ENCODE measurements at regions not wholly inside any gene's neighbourhood (a gene's known extent, or its start where the extent isn't known, plus 50 kb on each side); places are given as distances from the start of the nearest gene placed in this dataset.
A peak's percentile ranks its signal among the peaks of the same experiment; 100 is the strongest.
"Not testable (repeated sequence)": the region's sequence is repeated elsewhere in the genome, so short reads cannot be mapped to it uniquely, and the experiment has no call there.

GRCh38 chrX:42832764-42833549, 55.0 kb upstream of the PPP1R2C start:
- Mint-ChIP-seq H3K27me3 (no peaks in the 10 kb centered on the region), H3K4me3 (no peak overlapping the region), H3K36me3 (ENCODE audit: low read depth) (no peaks in the 10 kb centered on the region), H3K9me3 (ENCODE audit: low read depth) (no peaks in the 10 kb centered on the region), H3K4me1 (no peaks in the 10 kb centered on the region), H3K27ac (no peak overlapping the region)
- DNase-seq = no peak
- ChIA-PET CTCF (no interaction called here), POLR2A (no interaction called here)
- intact Hi-C loops (cut with DNase I, micrococcal nuclease) = no loop called here
- ATAC-seq = no peak

GRCh38 chrX:42833550-42833940, 55.6 kb upstream of the PPP1R2C start:
- DNase-seq; H3K36me3 Mint-ChIP-seq (ENCODE audit: low read depth); CTCF ChIA-PET; H3K4me1 Mint-ChIP-seq; H3K27me3 Mint-ChIP-seq; ATAC-seq; H3K4me3 Mint-ChIP-seq; intact Hi-C loops (cut with DNase I, micrococcal nuclease); H3K27ac Mint-ChIP-seq; H3K9me3 Mint-ChIP-seq (ENCODE audit: low read depth); POLR2A ChIA-PET: not testable (repeated sequence)

DNA sequence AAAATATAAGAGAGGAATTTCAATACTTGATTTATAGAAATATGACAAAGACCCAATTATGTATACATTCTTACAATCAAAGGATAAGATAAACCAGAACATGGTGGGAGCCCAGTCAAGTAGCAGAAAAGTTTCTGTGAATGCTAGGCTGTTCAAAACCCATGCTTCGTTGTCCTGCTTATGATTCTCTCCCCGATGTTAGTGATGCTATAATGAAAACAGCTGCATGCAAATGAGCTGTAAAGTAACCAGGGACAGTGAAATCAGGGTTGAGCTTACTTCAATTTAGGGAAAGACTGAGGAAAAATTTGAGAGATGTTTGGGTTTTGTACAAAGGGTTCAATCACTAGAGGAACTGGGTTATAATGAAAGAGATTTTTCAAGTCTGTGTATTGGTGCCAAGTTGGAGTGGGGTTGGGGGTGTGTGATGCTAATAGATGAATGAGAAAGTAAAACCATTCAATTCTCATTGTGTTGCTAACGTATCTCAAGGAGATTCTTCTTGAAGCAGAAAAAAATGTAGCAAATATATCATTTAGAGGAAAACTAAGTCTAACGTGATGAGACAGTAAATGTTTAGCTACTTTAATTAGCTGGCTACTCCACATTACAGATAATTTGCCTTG, 59.3 kb upstream of the PPP1R2C start:
- ChIA-PET POLR2A (no interaction called here), CTCF (no interaction called here)
- H3K36me3 Mint-ChIP-seq (ENCODE audit: low read depth) = no peaks in the 10 kb centered on the region
- intact Hi-C loops (cut with DNase I, micrococcal nuclease) = no loop called here
- H3K27ac Mint-ChIP-seq = no peak overlapping the region
- no peak for ATAC-seq
- no peaks in the 10 kb centered on the region for H3K4me1 Mint-ChIP-seq
- no peaks in the 10 kb centered on the region for H3K27me3 Mint-ChIP-seq
- no peak overlapping the region for H3K4me3 Mint-ChIP-seq
- no peak for DNase-seq
- no peaks in the 10 kb centered on the region for H3K9me3 Mint-ChIP-seq (ENCODE audit: low read depth)

DNA sequence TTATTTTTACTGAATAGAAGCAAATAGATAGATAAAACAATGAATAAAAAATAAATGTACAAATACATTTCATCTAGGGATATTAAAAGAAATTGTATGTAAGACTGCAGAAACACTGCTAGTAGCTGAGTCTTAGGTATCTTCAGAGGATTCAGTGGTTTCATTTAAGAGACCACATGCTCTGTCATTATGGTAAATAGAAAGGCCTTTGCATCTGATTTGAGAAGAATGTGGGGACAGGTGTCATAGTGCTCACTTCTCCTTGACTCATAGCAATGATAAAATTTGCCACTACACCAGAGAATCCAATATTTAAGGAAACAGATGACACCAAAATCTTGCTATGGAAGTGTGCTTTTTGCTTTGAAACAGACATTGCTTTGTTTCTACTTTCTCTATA, 59.8 kb upstream of the PPP1R2C start:
- no peaks in the 10 kb centered on the region for H3K4me1 Mint-ChIP-seq
- H3K4me3 Mint-ChIP-seq = no peak overlapping the region
- ATAC-seq (peak; percentile 33), DNase-seq (no peak)
- ChIA-PET CTCF (no interaction called here), POLR2A (no interaction called here)
- no peak overlapping the region for H3K27ac Mint-ChIP-seq
- no peaks in the 10 kb centered on the region for H3K27me3 Mint-ChIP-seq
- intact Hi-C loops (cut with DNase I, micrococcal nuclease) = no loop called here
- H3K36me3 Mint-ChIP-seq (ENCODE audit: low read depth) = no peaks in the 10 kb centered on the region
- H3K9me3 Mint-ChIP-seq (ENCODE audit: low read depth) = no peaks in the 10 kb centered on the region

- CTCF ChIA-PET = no interaction called here
- H3K4me3 Mint-ChIP-seq = no peak overlapping the region
- intact Hi-C loops (cut with DNase I, micrococcal nuclease) = no loop called here
- H3K9me3 Mint-ChIP-seq (ENCODE audit: low read depth) = no peaks in the 10 kb centered on the region
- ATAC-seq (no peak), DNase-seq (no peak)
- H3K27ac Mint-ChIP-seq = no peak overlapping the region
- H3K27me3 Mint-ChIP-seq = no peaks in the 10 kb centered on the region
- no peaks in the 10 kb centered on the region for H3K4me1 Mint-ChIP-seq
- no peaks in the 10 kb centered on the region for H3K36me3 Mint-ChIP-seq (ENCODE audit: low read depth)
- POLR2A ChIA-PET = no interaction called here
These were observed 61.7 kb upstream of the PPP1R2C start for GRCh38 chrX:42839632-42840031.

DNA sequence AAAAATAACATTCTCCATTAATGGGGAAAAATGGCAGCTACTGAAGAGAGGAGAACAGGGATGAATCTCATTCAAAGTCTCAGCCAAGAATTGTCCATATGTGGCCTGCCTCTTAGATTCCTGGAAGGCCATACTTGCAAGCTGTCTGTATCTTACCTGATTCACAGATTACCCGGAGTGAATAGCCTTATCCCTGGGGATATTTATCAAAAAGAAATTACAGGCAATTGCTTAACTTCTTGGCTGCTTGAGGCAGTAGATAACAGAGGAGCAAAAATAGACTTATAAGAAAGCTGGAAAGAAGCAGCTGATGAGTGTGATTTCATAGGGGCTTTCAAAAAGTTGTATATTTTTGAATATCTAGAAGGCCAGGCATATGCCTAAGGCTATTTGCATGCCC, 68.8 kb upstream of the PPP1R2C start:
- no peak for ATAC-seq
- intact Hi-C loops (cut with DNase I, micrococcal nuclease) = no loop called here
- no peaks in the 10 kb centered on the region for H3K36me3 Mint-ChIP-seq (ENCODE audit: low read depth)
- POLR2A ChIA-PET = no interaction called here
- CTCF ChIA-PET = no interaction called here
- H3K27me3 Mint-ChIP-seq = no peaks in the 10 kb centered on the region
- H3K27ac Mint-ChIP-seq = no peak overlapping the region
- H3K4me1 Mint-ChIP-seq = no peaks in the 10 kb centered on the region
- H3K4me3 Mint-ChIP-seq = no peak overlapping the region
- peaks cover 3% of the 10 kb centered on the region for H3K9me3 Mint-ChIP-seq (ENCODE audit: low read depth)
- DNase-seq = no peak

- ATAC-seq (no peak), DNase-seq (no peak)
- Mint-ChIP-seq H3K27me3 (no peaks in the 10 kb centered on the region), H3K9me3 (ENCODE audit: low read depth) (no peaks in the 10 kb centered on the region), H3K27ac (no peak overlapping the region), H3K4me3 (no peak overlapping the region), H3K4me1 (peaks cover 4% of the 10 kb centered on the region), H3K36me3 (ENCODE audit: low read depth) (no peaks in the 10 kb centered on the region)
- ChIA-PET CTCF (no interaction called here), POLR2A (no interaction called here)
- intact Hi-C loops (cut with DNase I, micrococcal nuclease) = no loop called here
These were observed 77.3 kb upstream of the PPP1R2C start for GRCh38 chrX:42855259-42855658.

DNA sequence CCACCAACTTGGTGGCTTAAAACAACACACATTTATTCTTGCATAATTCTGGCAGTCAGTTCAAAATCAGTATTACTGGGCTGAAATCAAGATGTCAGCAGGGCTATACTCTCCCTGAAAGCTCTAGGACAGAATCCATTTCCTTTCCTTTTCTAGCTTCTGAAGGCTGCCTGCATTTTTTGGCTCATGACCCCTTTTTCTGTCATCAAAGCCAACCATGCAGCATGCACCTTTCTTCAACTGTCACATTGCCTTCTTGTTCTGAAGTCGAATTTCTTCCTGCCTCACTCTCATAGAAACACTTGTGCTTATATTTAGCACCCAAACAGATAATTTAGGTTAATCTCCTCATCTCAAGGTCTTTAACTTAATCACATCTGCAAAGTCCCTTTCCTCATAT, 79.8 kb upstream of the PPP1R2C start:
- no peak overlapping the region for H3K27ac Mint-ChIP-seq
- ATAC-seq = no peak
- no peaks in the 10 kb centered on the region for H3K9me3 Mint-ChIP-seq (ENCODE audit: low read depth)
- H3K4me3 Mint-ChIP-seq = no peak overlapping the region
- DNase-seq = no peak
- no peaks in the 10 kb centered on the region for H3K36me3 Mint-ChIP-seq (ENCODE audit: low read depth)
- intact Hi-C loops (cut with DNase I, micrococcal nuclease) = no loop called here
- ChIA-PET CTCF (no interaction called here), POLR2A (no interaction called here)
- H3K4me1 Mint-ChIP-seq = peaks cover 4% of the 10 kb centered on the region
- H3K27me3 Mint-ChIP-seq = no peaks in the 10 kb centered on the region

GRCh38 chrX:42869011-42869410, 91.0 kb upstream of the PPP1R2C start:
- H3K4me3 Mint-ChIP-seq = no peak overlapping the region
- ATAC-seq = no peak
- no peaks in the 10 kb centered on the region for H3K36me3 Mint-ChIP-seq (ENCODE audit: low read depth)
- DNase-seq = no peak
- intact Hi-C loops (cut with DNase I, micrococcal nuclease) = no loop called here
- ChIA-PET CTCF (no interaction called here), POLR2A (no interaction called here)
- H3K4me1 Mint-ChIP-seq = peaks cover 6% of the 10 kb centered on the region
- H3K9me3 Mint-ChIP-seq (ENCODE audit: low read depth) = no peaks in the 10 kb centered on the region
- no peak overlapping the region for H3K27ac Mint-ChIP-seq
- no peaks in the 10 kb centered on the region for H3K27me3 Mint-ChIP-seq

DNA sequence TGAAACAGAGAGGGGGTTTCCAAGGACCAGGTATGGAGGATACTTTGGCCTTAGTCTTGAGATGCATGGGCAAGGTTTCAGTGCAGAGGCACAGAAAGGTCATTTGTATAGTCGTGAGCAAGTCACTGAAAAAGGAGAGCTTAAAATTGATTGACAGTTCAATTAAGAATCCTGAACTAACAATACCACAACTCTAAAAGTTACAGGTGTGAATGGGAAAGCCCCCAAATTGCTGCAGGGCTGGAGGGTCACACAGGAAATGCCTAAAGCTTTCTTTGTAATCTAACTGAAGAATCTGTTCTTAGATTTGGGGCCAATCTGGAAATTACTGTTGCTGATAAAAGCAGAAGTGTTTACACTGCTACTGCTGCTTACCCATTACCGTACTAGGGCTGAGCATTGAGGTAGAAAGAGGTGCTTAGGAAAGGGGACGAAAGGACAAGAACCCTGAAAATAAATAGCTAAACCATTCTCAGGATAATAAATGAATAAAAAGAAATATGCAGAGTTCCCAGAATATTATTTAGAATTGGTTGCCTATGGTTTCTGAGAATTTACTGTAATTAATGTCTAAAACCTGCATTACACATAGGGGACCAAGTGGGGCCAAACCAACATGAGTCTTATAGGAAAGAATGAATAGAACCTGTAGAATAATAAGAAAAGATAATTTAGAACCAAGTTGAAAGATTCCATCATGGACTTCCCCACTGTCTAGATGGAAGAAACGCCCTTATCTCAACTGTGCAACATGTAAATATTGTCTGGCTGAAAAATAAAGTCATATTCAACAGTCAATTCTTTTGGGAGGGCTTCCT, 91.9 kb upstream of the PPP1R2C start:
- H3K36me3 Mint-ChIP-seq (ENCODE audit: low read depth) = no peaks in the 10 kb centered on the region
- intact Hi-C loops (cut with DNase I, micrococcal nuclease) = no loop called here
- no peak overlapping the region for H3K4me3 Mint-ChIP-seq
- H3K9me3 Mint-ChIP-seq (ENCODE audit: low read depth) = no peaks in the 10 kb centered on the region
- H3K4me1 Mint-ChIP-seq = peaks cover 6% of the 10 kb centered on the region
- CTCF ChIA-PET = interaction anchor here (0.6 kb wide), 1 partner anchor 645 kb away, joined by 8 read pairs; no protein-coding TSS in a partner anchor
- POLR2A ChIA-PET = no interaction called here
- H3K27ac Mint-ChIP-seq = no peak overlapping the region
- DNase-seq (no peak), ATAC-seq (no peak)
- no peaks in the 10 kb centered on the region for H3K27me3 Mint-ChIP-seq

DNA sequence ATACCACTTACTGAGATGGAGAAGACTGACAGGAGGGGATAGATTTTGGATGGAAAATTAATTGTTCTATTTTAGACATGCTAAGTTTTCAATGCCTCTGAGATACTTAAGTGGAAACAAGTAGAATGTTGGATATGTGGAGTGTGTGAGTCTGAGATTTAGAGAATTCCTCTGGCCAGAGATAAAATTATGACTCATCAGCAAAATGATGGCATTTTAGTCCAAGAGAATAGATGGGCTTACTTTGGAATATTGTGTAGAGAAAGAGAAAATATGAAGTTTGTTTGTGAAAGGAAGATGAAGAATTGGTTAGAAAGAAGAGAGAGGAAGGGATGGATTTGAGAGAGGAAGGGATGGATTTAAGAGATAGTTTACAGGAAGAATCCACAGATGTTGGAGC, 108.6 kb upstream of the PPP1R2C start:
- no peak overlapping the region for H3K4me3 Mint-ChIP-seq
- H3K27me3 Mint-ChIP-seq = no peaks in the 10 kb centered on the region
- CTCF ChIA-PET = no interaction called here
- POLR2A ChIA-PET = no interaction called here
- H3K4me1 Mint-ChIP-seq = no peaks in the 10 kb centered on the region
- DNase-seq (no peak), ATAC-seq (no peak)
- no peaks in the 10 kb centered on the region for H3K36me3 Mint-ChIP-seq (ENCODE audit: low read depth)
- no peaks in the 10 kb centered on the region for H3K9me3 Mint-ChIP-seq (ENCODE audit: low read depth)
- H3K27ac Mint-ChIP-seq = no peak overlapping the region
- intact Hi-C loops (cut with DNase I, micrococcal nuclease) = no loop called here

GRCh38 chrX:42900947-42901346, 123.0 kb upstream of the PPP1R2C start:
- Mint-ChIP-seq H3K27me3 (no peaks in the 10 kb centered on the region), H3K4me3 (no peak overlapping the region), H3K4me1 (no peaks in the 10 kb centered on the region), H3K27ac (no peak overlapping the region), H3K9me3 (ENCODE audit: low read depth) (no peaks in the 10 kb centered on the region), H3K36me3 (ENCODE audit: low read depth) (no peaks in the 10 kb centered on the region)
- no peak for ATAC-seq
- ChIA-PET CTCF (no interaction called here), POLR2A (no interaction called here)
- no peak for DNase-seq
- intact Hi-C loops (cut with DNase I, micrococcal nuclease) = no loop called here
